Fibroblast of skin of right biceps (primary cell): ENCODE measurements at regions not wholly inside any gene's neighbourhood (a gene's known extent, or its start where the extent isn't known, plus 50 kb on each side); places are given as distances from the start of the nearest gene placed in this dataset.
"Not testable (repeated sequence)": the region's sequence is repeated elsewhere in the genome, so short reads cannot be mapped to it uniquely, and the experiment has no call there.

ENCODE experiments used
- DNase-seq: peaks from one replicate; pipeline ENCODE4 v3.0.0-alpha.2; 2013

- no peak for DNase-seq
These were observed 53.8 kb downstream of the GJD2 start for GRCh38 chr15:34700891-34701427.

- DNase-seq, result no peak
These were observed 54.7 kb downstream of the GJD2 start for GRCh38 chr15:34699968-34700640.

- DNase-seq, result no peak
These were observed 58.3 kb downstream of the GJD2 start for GRCh38 chr15:34696506-34696905.

GRCh38 chr15:34693053-34693744 is 61.6 kb downstream of the GJD2 start:
- DNase-seq, result peak; percentile 31

- DNase-seq, result no peak
These were observed 63.8 kb downstream of the GJD2 start for GRCh38 chr15:34691034-34691433.

GRCh38 chr15:34688699-34689098 is 66.1 kb downstream of the GJD2 start:
- no peak for DNase-seq

GRCh38 chr15:34684351-34684750 is 70.4 kb downstream of the GJD2 start:
- no peak for DNase-seq

- peak; percentile 21 for DNase-seq
These were observed 72.1 kb downstream of the GJD2 start for GRCh38 chr15:34682674-34683073.

- no peak for DNase-seq
These were observed 75.5 kb downstream of the GJD2 start for GRCh38 chr15:34679291-34679690.

- DNase-seq, result no peak
These were observed 81.6 kb downstream of the GJD2 start for GRCh38 chr15:34673241-34673640.

GRCh38 chr15:34665498-34666116 is 82.2 kb upstream of the GOLGA8B start:
- no peak for DNase-seq

- DNase-seq, result no peak
These were observed 81.0 kb upstream of the GOLGA8B start for GRCh38 chr15:34664418-34664817.

- DNase-seq, result no peak
These were observed 79.7 kb upstream of the GOLGA8B start for GRCh38 chr15:34663101-34663500.

- no peak for DNase-seq
These were observed 75.6 kb upstream of the GOLGA8B start for GRCh38 chr15:34659056-34659455.

GRCh38 chr15:34657469-34658127 is 74.1 kb upstream of the GOLGA8B start:
- no peak for DNase-seq

- DNase-seq, result no peak
These were observed 72.8 kb upstream of the GOLGA8B start for GRCh38 chr15:34656005-34656796.

- no peak for DNase-seq
These were observed 71.9 kb upstream of the GOLGA8B start for GRCh38 chr15:34655326-34655725.

- DNase-seq, result no peak
These were observed 71.2 kb upstream of the GOLGA8B start for GRCh38 chr15:34654625-34655024.

GRCh38 chr15:34653992-34654391 is 70.5 kb upstream of the GOLGA8B start:
- no peak for DNase-seq

GRCh38 chr15:34653326-34653725 is 69.9 kb upstream of the GOLGA8B start:
- DNase-seq, result not testable (repeated sequence)

- no peak for DNase-seq
These were observed 69.2 kb upstream of the GOLGA8B start for GRCh38 chr15:34652726-34653033.

GRCh38 chr15:34651997-34652725 is 68.7 kb upstream of the GOLGA8B start:
- DNase-seq, result no peak
